ENCODE measurements at regions not wholly inside any gene's neighbourhood (a gene's known extent, or its start where the extent isn't known, plus 50 kb on each side); places are given as distances from the start of the nearest gene placed in this dataset.

DNA sequence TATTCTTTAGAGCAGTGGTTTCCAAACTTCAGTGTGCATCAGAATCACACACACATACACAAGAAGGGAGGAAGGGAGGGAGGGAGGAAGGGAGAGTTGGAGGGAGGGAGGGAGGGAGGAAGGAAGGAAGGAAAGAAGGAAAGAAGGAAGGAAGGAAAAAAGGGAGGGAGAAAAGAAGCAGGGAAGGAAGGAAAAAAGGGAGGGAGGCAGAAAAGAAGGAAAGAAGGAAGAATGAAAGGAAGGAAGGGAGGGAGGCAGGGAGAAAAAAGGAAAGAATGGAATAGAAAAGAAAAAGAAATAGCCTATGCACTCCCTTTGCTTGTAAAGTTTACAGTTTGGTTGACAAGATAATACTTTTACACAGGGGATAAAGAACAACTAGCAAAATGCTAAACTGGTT, 96.3 kb upstream of the BCL11A start:
- intact Hi-C loops (cut with micrococcal nuclease; ENCODE audit: unreplicated experiment), result no loop called here
- no peak for ATAC-seq
- H3K27me3 ChIP-seq (ENCODE audit: control insufficient read depth, insufficient read depth, low read length), result peaks cover 25% of the 10 kb centered on the region

DNA sequence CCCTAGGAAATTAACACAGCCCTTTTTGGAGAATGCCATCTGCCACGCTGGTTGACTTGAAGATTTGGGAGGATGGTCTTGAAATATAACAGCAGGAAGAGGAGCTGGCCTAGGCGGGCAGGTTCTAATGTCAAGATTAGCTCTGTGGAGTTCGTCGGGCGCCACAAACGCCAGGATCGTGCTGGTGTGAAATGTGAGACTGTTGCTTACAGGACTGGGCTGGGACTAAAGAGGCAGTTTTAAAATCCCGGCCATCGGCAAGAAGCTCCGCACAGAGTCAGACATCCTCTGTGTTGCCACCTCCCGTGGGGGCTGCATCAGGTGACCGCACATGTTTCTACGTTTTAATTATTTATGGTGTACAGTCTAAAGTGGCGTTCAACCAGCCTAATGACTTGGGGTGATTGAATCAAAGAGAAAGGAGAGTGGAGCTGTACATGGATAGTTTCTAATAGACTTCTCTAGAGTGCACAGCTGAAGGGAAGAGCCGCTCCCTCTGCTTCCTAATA, 99.4 kb upstream of the BCL11A start:
- in situ Hi-C loops (cut with HindIII; ENCODE audit: low pct_unique_long_range_greater_than_20kb, low sequenced_read_pairs) (no loop called here), intact Hi-C loops (cut with micrococcal nuclease; ENCODE audit: unreplicated experiment) (no loop called here)
- DNase-seq (ENCODE audit: low read depth, low spot score) (no peak), ATAC-seq (no peak)
- BruUV-seq (replicated peaks), result no TSS peak
- Histone ChIP-seq H3K27me3 (ENCODE audit: control insufficient read depth, insufficient read depth, low read length) (peaks cover 23% of the 10 kb centered on the region), H3K4me3 (ENCODE audit: low read depth in 2 of 2, low read length in 2 of 2) (no peak overlapping the region), H3K36me3 (ENCODE audit: control insufficient read depth, insufficient read depth, low read length) (no peaks in the 10 kb centered on the region), H3K27ac (ENCODE audit: low read length) (no peak overlapping the region), H3K4me1 (ENCODE audit: control insufficient read depth, insufficient read depth, low read length) (no peaks in the 10 kb centered on the region), H3K9me3 (ENCODE audit: control insufficient read depth, insufficient read depth, low read depth, low read length) (no peaks in the 10 kb centered on the region)
- CTCF ChIA-PET, result no interaction called here
- TF ChIP-seq, protein P1, sequence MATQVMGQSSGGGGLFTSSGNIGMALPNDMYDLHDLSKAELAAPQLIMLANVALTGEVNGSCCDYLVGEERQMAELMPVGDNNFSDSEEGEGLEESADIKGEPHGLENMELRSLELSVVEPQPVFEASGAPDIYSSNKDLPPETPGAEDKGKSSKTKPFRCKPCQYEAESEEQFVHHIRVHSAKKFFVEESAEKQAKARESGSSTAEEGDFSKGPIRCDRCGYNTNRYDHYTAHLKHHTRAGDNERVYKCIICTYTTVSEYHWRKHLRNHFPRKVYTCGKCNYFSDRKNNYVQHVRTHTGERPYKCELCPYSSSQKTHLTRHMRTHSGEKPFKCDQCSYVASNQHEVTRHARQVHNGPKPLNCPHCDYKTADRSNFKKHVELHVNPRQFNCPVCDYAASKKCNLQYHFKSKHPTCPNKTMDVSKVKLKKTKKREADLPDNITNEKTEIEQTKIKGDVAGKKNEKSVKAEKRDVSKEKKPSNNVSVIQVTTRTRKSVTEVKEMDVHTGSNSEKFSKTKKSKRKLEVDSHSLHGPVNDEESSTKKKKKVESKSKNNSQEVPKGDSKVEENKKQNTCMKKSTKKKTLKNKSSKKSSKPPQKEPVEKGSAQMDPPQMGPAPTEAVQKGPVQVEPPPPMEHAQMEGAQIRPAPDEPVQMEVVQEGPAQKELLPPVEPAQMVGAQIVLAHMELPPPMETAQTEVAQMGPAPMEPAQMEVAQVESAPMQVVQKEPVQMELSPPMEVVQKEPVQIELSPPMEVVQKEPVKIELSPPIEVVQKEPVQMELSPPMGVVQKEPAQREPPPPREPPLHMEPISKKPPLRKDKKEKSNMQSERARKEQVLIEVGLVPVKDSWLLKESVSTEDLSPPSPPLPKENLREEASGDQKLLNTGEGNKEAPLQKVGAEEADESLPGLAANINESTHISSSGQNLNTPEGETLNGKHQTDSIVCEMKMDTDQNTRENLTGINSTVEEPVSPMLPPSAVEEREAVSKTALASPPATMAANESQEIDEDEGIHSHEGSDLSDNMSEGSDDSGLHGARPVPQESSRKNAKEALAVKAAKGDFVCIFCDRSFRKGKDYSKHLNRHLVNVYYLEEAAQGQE (IDR thresholded peaks at IDR 0.05; ENCODE audit: insufficient read depth in 1 of 2, low read depth in 2 of 2, low read length in 1 of 2), result no peak
- TF ChIP-seq, protein P2, sequence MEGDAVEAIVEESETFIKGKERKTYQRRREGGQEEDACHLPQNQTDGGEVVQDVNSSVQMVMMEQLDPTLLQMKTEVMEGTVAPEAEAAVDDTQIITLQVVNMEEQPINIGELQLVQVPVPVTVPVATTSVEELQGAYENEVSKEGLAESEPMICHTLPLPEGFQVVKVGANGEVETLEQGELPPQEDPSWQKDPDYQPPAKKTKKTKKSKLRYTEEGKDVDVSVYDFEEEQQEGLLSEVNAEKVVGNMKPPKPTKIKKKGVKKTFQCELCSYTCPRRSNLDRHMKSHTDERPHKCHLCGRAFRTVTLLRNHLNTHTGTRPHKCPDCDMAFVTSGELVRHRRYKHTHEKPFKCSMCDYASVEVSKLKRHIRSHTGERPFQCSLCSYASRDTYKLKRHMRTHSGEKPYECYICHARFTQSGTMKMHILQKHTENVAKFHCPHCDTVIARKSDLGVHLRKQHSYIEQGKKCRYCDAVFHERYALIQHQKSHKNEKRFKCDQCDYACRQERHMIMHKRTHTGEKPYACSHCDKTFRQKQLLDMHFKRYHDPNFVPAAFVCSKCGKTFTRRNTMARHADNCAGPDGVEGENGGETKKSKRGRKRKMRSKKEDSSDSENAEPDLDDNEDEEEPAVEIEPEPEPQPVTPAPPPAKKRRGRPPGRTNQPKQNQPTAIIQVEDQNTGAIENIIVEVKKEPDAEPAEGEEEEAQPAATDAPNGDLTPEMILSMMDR (IDR thresholded peaks at IDR 0.05), result no peak
- TF ChIP-seq SIN3A (IDR thresholded peaks at IDR 0.05; ENCODE audit: borderline replicate concordance, insufficient read depth, low read depth, low read length), result no peak
- TF ChIP-seq TCF7L2 (IDR thresholded peaks at IDR 0.05; ENCODE audit: low read depth, low read length), result no peak
- TF ChIP-seq POLR2AphosphoS5 (IDR thresholded peaks at IDR 0.05; ENCODE audit: low read depth, low read length), result no peak
- POLR2A ChIA-PET, result no interaction called here

More for the DNA sequence above, 96.3 kb upstream of the BCL11A start:
- Histone ChIP-seq H3K4me3 (ENCODE audit: low read depth in 2 of 2, low read length in 2 of 2) (no peak overlapping the region), H3K9me3 (ENCODE audit: control insufficient read depth, insufficient read depth, low read depth, low read length) (no peaks in the 10 kb centered on the region), H3K27ac (ENCODE audit: low read length) (no peak overlapping the region), H3K36me3 (ENCODE audit: control insufficient read depth, insufficient read depth, low read length) (no peaks in the 10 kb centered on the region), H3K4me1 (ENCODE audit: control insufficient read depth, insufficient read depth, low read length) (no peaks in the 10 kb centered on the region)
- CTCF ChIA-PET, result no interaction called here
- TF ChIP-seq SIN3A (IDR thresholded peaks at IDR 0.05; ENCODE audit: borderline replicate concordance, insufficient read depth, low read depth, low read length), result no peak
- TF ChIP-seq, protein P1 (IDR thresholded peaks at IDR 0.05; ENCODE audit: insufficient read depth in 1 of 2, low read depth in 2 of 2, low read length in 1 of 2), result no peak
- no peak for TF ChIP-seq TCF7L2 (IDR thresholded peaks at IDR 0.05; ENCODE audit: low read depth, low read length)
- TF ChIP-seq, protein P2 (IDR thresholded peaks at IDR 0.05), result no peak
- no peak for TF ChIP-seq POLR2AphosphoS5 (IDR thresholded peaks at IDR 0.05; ENCODE audit: low read depth, low read length)
- BruUV-seq (replicated peaks), result no TSS peak
- DNase-seq (ENCODE audit: low read depth, low spot score), result no peak
- POLR2A ChIA-PET, result no interaction called here
- in situ Hi-C loops (cut with HindIII; ENCODE audit: low pct_unique_long_range_greater_than_20kb, low sequenced_read_pairs), result no loop called here
